ENCODE measurements at regions not wholly inside any gene's neighbourhood (a gene's known extent, or its start where the extent isn't known, plus 50 kb on each side); places are given as distances from the start of the nearest gene placed in this dataset.

DNA sequence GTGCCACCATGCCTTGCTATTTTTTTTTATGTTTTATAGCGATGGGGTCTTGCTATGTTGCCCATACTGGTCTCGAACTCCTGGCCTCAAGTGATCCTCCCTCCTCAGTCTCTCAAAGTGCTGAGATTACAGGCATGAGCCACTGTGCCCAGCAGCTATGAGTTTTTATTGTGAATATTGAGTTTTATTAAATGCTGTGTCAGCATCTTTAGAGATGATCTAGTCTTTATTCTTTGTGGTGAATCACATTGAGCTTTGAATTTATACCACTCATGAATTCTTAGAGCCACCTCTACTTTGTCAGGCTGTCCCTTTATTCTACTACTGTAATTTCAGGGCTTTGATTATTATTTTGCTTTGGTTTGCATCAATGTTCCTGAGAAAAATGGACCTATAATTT, 428.3 kb downstream of the BTBD3 start:
- no peak for ATAC-seq
- TF ChIP-seq, protein P1, sequence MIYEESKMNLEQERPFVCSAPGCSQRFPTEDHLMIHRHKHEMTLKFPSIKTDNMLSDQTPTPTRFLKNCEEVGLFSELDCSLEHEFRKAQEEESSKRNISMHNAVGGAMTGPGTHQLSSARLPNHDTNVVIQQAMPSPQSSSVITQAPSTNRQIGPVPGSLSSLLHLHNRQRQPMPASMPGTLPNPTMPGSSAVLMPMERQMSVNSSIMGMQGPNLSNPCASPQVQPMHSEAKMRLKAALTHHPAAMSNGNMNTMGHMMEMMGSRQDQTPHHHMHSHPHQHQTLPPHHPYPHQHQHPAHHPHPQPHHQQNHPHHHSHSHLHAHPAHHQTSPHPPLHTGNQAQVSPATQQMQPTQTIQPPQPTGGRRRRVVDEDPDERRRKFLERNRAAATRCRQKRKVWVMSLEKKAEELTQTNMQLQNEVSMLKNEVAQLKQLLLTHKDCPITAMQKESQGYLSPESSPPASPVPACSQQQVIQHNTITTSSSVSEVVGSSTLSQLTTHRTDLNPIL (CRISPR knock-in tag; IDR thresholded peaks at IDR 0.05; ENCODE audit: low read depth): no peak
- TF ChIP-seq ZNF8 (CRISPR knock-in tag; IDR thresholded peaks at IDR 0.05): no peak
- no peak for TF ChIP-seq RARB (CRISPR knock-in tag; IDR thresholded peaks at IDR 0.05)
- TF ChIP-seq ZC3H10 (CRISPR knock-in tag; IDR thresholded peaks at IDR 0.05): no peak
- no peak for TF ChIP-seq SNAI2 (CRISPR knock-in tag; IDR thresholded peaks at IDR 0.05)
- no peak for TF ChIP-seq ESRRG (CRISPR knock-in tag; IDR thresholded peaks at IDR 0.05)
- TF ChIP-seq ZNF70 (CRISPR knock-in tag; IDR thresholded peaks at IDR 0.05): no peak
- TF ChIP-seq BACH2 (CRISPR knock-in tag; IDR thresholded peaks at IDR 0.05; ENCODE audit: borderline replicate concordance): no peak
- TF ChIP-seq, protein P2, sequence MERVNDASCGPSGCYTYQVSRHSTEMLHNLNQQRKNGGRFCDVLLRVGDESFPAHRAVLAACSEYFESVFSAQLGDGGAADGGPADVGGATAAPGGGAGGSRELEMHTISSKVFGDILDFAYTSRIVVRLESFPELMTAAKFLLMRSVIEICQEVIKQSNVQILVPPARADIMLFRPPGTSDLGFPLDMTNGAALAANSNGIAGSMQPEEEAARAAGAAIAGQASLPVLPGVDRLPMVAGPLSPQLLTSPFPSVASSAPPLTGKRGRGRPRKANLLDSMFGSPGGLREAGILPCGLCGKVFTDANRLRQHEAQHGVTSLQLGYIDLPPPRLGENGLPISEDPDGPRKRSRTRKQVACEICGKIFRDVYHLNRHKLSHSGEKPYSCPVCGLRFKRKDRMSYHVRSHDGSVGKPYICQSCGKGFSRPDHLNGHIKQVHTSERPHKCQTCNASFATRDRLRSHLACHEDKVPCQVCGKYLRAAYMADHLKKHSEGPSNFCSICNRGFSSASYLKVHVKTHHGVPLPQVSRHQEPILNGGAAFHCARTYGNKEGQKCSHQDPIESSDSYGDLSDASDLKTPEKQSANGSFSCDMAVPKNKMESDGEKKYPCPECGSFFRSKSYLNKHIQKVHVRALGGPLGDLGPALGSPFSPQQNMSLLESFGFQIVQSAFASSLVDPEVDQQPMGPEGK (CRISPR knock-in tag; IDR thresholded peaks at IDR 0.05; ENCODE audit: borderline replicate concordance): no peak
- no peak for TF ChIP-seq PPARA (CRISPR knock-in tag; IDR thresholded peaks at IDR 0.05; ENCODE audit: borderline replicate concordance)
- TF ChIP-seq OSR1 (CRISPR knock-in tag; IDR thresholded peaks at IDR 0.05): no peak
- TF ChIP-seq ZFP30 (CRISPR knock-in tag; IDR thresholded peaks at IDR 0.05): no peak
- no peak for TF ChIP-seq ISL1 (CRISPR knock-in tag; IDR thresholded peaks at IDR 0.05)
- no peak for TF ChIP-seq TOX (CRISPR knock-in tag; IDR thresholded peaks at IDR 0.05; ENCODE audit: borderline replicate concordance)
- TF ChIP-seq ARNTL (CRISPR knock-in tag; IDR thresholded peaks at IDR 0.05; ENCODE audit: borderline replicate concordance, low read depth): no peak
- TF ChIP-seq ZNF565 (CRISPR knock-in tag; conservative IDR thresholded peaks at IDR 0.05; ENCODE audit: low read depth): no peak
- TF ChIP-seq, protein P3, sequence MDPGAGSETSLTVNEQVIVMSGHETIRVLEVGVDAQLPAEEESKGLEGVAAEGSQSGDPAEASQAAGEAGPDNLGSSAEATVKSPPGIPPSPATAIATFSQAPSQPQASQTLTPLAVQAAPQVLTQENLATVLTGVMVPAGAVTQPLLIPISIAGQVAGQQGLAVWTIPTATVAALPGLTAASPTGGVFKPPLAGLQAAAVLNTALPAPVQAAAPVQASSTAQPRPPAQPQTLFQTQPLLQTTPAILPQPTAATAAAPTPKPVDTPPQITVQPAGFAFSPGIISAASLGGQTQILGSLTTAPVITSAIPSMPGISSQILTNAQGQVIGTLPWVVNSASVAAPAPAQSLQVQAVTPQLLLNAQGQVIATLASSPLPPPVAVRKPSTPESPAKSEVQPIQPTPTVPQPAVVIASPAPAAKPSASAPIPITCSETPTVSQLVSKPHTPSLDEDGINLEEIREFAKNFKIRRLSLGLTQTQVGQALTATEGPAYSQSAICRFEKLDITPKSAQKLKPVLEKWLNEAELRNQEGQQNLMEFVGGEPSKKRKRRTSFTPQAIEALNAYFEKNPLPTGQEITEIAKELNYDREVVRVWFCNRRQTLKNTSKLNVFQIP (CRISPR knock-in tag; IDR thresholded peaks at IDR 0.05; ENCODE audit: borderline replicate concordance, low read depth): no peak

DNA sequence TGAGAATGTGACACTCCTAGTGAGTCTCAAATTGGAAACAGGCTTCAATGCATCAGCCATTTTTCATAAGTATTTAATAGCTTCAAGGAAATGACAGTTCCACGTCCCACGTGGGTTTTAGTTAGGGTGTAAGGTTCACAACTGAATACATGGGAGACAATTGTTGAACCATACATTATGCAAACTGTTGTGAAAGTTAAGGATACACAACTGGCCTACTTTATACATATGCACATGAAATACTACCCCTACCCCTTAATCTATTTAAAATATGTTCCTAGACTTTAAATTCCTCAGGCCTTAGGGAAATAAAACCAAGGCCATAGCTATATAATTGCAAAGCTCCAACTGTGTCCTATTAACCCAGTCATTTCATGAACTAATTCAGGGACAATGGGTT, 436.1 kb downstream of the BTBD3 start:
- ATAC-seq: no peak
- TF ChIP-seq ARNTL (CRISPR knock-in tag; IDR thresholded peaks at IDR 0.05; ENCODE audit: borderline replicate concordance, low read depth): no peak
- no peak for TF ChIP-seq ZNF8 (CRISPR knock-in tag; IDR thresholded peaks at IDR 0.05)
- no peak for TF ChIP-seq BACH2 (CRISPR knock-in tag; IDR thresholded peaks at IDR 0.05; ENCODE audit: borderline replicate concordance)
- TF ChIP-seq RARB (CRISPR knock-in tag; IDR thresholded peaks at IDR 0.05): no peak
- no peak for TF ChIP-seq ESRRG (CRISPR knock-in tag; IDR thresholded peaks at IDR 0.05)
- TF ChIP-seq, protein P4, sequence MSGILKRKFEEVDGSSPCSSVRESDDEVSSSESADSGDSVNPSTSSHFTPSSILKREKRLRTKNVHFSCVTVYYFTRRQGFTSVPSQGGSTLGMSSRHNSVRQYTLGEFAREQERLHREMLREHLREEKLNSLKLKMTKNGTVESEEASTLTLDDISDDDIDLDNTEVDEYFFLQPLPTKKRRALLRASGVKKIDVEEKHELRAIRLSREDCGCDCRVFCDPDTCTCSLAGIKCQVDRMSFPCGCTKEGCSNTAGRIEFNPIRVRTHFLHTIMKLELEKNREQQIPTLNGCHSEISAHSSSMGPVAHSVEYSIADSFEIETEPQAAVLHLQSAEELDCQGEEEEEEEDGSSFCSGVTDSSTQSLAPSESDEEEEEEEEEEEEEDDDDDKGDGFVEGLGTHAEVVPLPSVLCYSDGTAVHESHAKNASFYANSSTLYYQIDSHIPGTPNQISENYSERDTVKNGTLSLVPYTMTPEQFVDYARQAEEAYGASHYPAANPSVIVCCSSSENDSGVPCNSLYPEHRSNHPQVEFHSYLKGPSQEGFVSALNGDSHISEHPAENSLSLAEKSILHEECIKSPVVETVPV (CRISPR knock-in tag; IDR thresholded peaks at IDR 0.05): no peak
- TF ChIP-seq ZNF70 (CRISPR knock-in tag; IDR thresholded peaks at IDR 0.05): no peak
- no peak for TF ChIP-seq PPARA (CRISPR knock-in tag; IDR thresholded peaks at IDR 0.05; ENCODE audit: borderline replicate concordance)
- TF ChIP-seq ZNF565 (CRISPR knock-in tag; conservative IDR thresholded peaks at IDR 0.05; ENCODE audit: low read depth): no peak
- no peak for TF ChIP-seq ZFP3 (CRISPR knock-in tag; IDR thresholded peaks at IDR 0.05)

DNA sequence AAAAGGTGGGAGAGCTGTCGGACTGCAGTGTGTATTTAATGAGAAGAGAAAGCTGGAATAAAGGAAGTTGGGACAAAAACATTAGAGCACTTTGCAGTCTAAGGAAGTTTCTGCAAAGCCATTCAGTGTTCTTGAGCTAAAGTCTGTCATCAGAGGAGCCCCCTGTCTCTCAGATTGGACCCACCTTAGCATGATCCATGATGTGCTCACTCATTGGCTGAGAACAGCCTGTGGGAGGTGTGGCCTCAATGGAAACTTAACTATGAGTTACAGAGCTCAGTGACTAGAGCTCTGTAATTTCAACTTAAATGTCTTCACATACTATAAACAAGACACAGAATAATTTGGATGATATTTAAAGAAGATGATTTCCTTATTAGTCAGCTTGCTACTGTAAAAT, 437.0 kb downstream of the BTBD3 start:
- no peak for ATAC-seq
- TF ChIP-seq, protein P2 (CRISPR knock-in tag; IDR thresholded peaks at IDR 0.05; ENCODE audit: borderline replicate concordance): no peak
- no peak for TF ChIP-seq ZFP30 (CRISPR knock-in tag; IDR thresholded peaks at IDR 0.05)
- TF ChIP-seq ZNF70 (CRISPR knock-in tag; IDR thresholded peaks at IDR 0.05): no peak
- no peak for TF ChIP-seq RARB (CRISPR knock-in tag; IDR thresholded peaks at IDR 0.05)
- no peak for TF ChIP-seq ZC3H10 (CRISPR knock-in tag; IDR thresholded peaks at IDR 0.05)
- TF ChIP-seq, protein P4 (CRISPR knock-in tag; IDR thresholded peaks at IDR 0.05): no peak
- TF ChIP-seq CSDC2 (CRISPR knock-in tag; IDR thresholded peaks at IDR 0.05): no peak
- no peak for TF ChIP-seq TOX (CRISPR knock-in tag; IDR thresholded peaks at IDR 0.05; ENCODE audit: borderline replicate concordance)
- TF ChIP-seq, protein P1 (CRISPR knock-in tag; IDR thresholded peaks at IDR 0.05; ENCODE audit: low read depth): no peak
- TF ChIP-seq GLIS3 (CRISPR knock-in tag; IDR thresholded peaks at IDR 0.05): no peak
